HepG2 (cell line): ENCODE measurements at regions not wholly inside any gene's neighbourhood (a gene's known extent, or its start where the extent isn't known, plus 50 kb on each side); places are given as distances from the start of the nearest gene placed in this dataset.
A peak's percentile ranks its signal among the peaks of the same experiment; 100 is the strongest.

Experiments
- KAT2B ChIP-seq: fragments of 150-350 bp; IDR thresholded peaks from 2 replicates; pipeline ENCODE4 v1.6.1; 2014; ENCODE audit warnings: low read depth, low read length, borderline replicate concordance
- KDM5B ChIP-seq: sonication (generic); formaldehyde crosslinking; IDR thresholded peaks from 2 replicates; pipeline ENCODE4 v1.4.0; 2020; ENCODE audit warnings: missing genetic modification reagents, mild to moderate bottlenecking, borderline replicate concordance
- KLF11 ChIP-seq: IDR thresholded peaks from 2 replicates; pipeline ENCODE4 v1.6.1; 2016; ENCODE audit warnings: missing compliant biosample characterization
- KMT2A ChIP-seq: sonication (generic); formaldehyde crosslinking; IDR thresholded peaks from 2 replicates; pipeline ENCODE4 v1.4.0; 2020; ENCODE audit warnings: missing genetic modification reagents
- MXI1 ChIP-seq: IDR thresholded peaks from 3 replicates; pipeline ENCODE4 v1.6.1; 2012; ENCODE audit warnings: low read depth, low read length, inconsistent platforms, borderline replicate concordance
- NR2F6 ChIP-seq, 2 experiments: IDR thresholded peaks; 2 replicates each; pipeline ENCODE4 v1.6.1; 2016; ENCODE audit warnings: antibody characterized with exemption in 1 of 2, mild to moderate bottlenecking in 1 of 2
- PLRG1 ChIP-seq: fragments of 450-650 bp; conservative IDR thresholded peaks from 2 replicates; pipeline ENCODE4 v1.6.1; 2016
- POLR2AphosphoS2 ChIP-seq: IDR thresholded peaks from 2 replicates; pipeline ENCODE4 v1.6.1; 2011; ENCODE audit warnings: low read depth, low read length, improper control_type of control experiment
- RFX1 ChIP-seq: fragments of 450-650 bp; IDR thresholded peaks from 2 replicates; pipeline ENCODE4 v1.6.1; 2017
- SNAPC2 ChIP-seq: sonication (generic); formaldehyde crosslinking; IDR thresholded peaks from 2 replicates; pipeline ENCODE4 v1.8.1; 2022; ENCODE audit warnings: mild to moderate bottlenecking, missing genetic modification reagents
- XRCC5 ChIP-seq: fragments of 200-400 bp; formaldehyde crosslinking; optimal IDR thresholded peaks from 2 replicates; pipeline ENCODE3; 2017; ENCODE audit warnings: mild to moderate bottlenecking, low read length
- ZFP36L1 ChIP-seq: sonication (generic); formaldehyde crosslinking; IDR thresholded peaks from 2 replicates; pipeline ENCODE4 v1.8.0; 2022; ENCODE audit warnings: mild to moderate bottlenecking, missing genetic modification reagents, moderate library complexity
- ZNF121 ChIP-seq: sonication (generic); formaldehyde crosslinking; IDR thresholded peaks from 2 replicates; pipeline ENCODE4 v1.5.0; 2020; ENCODE audit warnings: mild to moderate bottlenecking, missing genetic modification reagents
- ZNF138 ChIP-seq: sonication (generic); formaldehyde crosslinking; IDR thresholded peaks from 2 replicates; pipeline ENCODE4 v1.5.0; 2020; ENCODE audit warnings: mild to moderate bottlenecking, low read depth, missing genetic modification reagents
- ZNF230 ChIP-seq: sonication (generic); formaldehyde crosslinking; IDR thresholded peaks from 2 replicates; pipeline ENCODE4 v1.4.0; 2020; ENCODE audit warnings: mild to moderate bottlenecking, missing genetic modification reagents
- ZNF577 ChIP-seq: sonication (generic); formaldehyde crosslinking; IDR thresholded peaks from 2 replicates; pipeline ENCODE4 v1.4.0; 2020; ENCODE audit warnings: mild to moderate bottlenecking, low read depth, missing genetic modification reagents, borderline replicate concordance
- ZNF605 ChIP-seq: sonication (generic); formaldehyde crosslinking; IDR thresholded peaks from 2 replicates; pipeline ENCODE4 v1.8.0; 2022; ENCODE audit warnings: mild to moderate bottlenecking, missing genetic modification reagents
- ZNF775 ChIP-seq: sonication (generic); formaldehyde crosslinking; IDR thresholded peaks from 2 replicates; pipeline ENCODE4 v1.4.0; 2020; ENCODE audit warnings: missing genetic modification reagents, mild to moderate bottlenecking, moderate library complexity, borderline replicate concordance
- TF ChIP-seq, protein P1 (sequence below): sonication (generic); formaldehyde crosslinking; IDR thresholded peaks from 2 replicates; pipeline ENCODE4 v1.4.0; 2020; ENCODE audit warnings: missing genetic modification reagents, borderline replicate concordance
- TF ChIP-seq, protein P2 (sequence below): sonication (generic); formaldehyde crosslinking; IDR thresholded peaks from 2 replicates; pipeline ENCODE4 v1.4.0; 2020; ENCODE audit warnings: missing genetic modification reagents, mild to moderate bottlenecking, borderline replicate concordance
- TF ChIP-seq, protein P3 (sequence below): sonication (generic); formaldehyde crosslinking; conservative IDR thresholded peaks from 2 replicates; pipeline ENCODE4 v1.8.1; 2023; ENCODE audit warnings: missing genetic modification reagents
- TF ChIP-seq, protein P4 (sequence below): sonication (generic); formaldehyde crosslinking; IDR thresholded peaks from 2 replicates; pipeline ENCODE4 v1.4.0; 2020; ENCODE audit warnings: missing genetic modification reagents

DNA sequence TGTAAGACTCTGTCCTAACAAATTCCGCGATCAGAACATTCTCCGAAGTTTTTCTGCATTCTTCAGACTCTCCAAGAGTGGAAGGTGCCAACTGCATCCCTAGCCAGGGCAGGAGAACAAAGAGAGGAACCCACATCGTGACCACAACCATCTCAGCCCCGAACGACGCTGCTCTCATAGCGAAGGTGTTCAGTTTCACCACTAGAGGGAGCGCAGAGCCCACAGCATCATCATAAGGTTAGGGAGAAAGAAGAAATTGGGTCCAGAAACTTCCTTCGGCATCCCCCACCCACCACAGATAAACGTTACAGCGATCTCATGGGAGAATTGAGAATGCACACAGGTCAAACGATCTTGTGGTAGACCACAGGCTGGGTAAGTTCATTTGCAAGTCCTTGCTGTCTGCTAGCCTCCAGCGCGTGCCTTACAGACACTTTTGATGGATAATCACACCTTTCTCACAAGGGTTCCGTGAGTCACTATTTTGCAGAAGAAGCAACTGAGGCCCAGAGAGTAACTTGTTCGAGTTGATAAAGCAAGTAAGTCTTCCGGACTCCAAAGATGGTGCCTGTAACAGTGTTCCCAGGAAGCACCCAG lies 53.7 kb upstream of the ARL4C start (continued):
- no peak for TF ChIP-seq PLRG1
- TF ChIP-seq KDM5B: no peak
- no peak for TF ChIP-seq ZNF121 (CRISPR knock-in tag)
- no peak for TF ChIP-seq MXI1
- peak; percentile 77; the same call in 1 of the 2 replicates for TF ChIP-seq ZNF605 (CRISPR knock-in tag)
- no peak for TF ChIP-seq RFX1
- TF ChIP-seq KLF11 (CRISPR knock-in tag): peak; percentile 79
- peak; percentile 58 for TF ChIP-seq KMT2A (CRISPR knock-in tag)
- no peak for TF ChIP-seq SNAPC2 (CRISPR knock-in tag)
- TF ChIP-seq ZNF775 (CRISPR knock-in tag): no peak
- TF ChIP-seq XRCC5: no peak
- 0 out of 2 replicates have a peak, but pooled peaks have one; percentile 24 for TF ChIP-seq ZFP36L1 (CRISPR knock-in tag)
- no peak for TF ChIP-seq NR2F6 (IDR thresholded peaks at IDR 0.05)
- 0 out of 2 replicates have a peak, but pooled peaks have one; percentile 33 for TF ChIP-seq NR2F6 (CRISPR knock-in tag; IDR thresholded peaks at IDR 0.05)
- TF ChIP-seq ZNF230 (CRISPR knock-in tag): no peak
- no peak for TF ChIP-seq POLR2AphosphoS2
- TF ChIP-seq KAT2B: no peak
- TF ChIP-seq, protein P1, sequence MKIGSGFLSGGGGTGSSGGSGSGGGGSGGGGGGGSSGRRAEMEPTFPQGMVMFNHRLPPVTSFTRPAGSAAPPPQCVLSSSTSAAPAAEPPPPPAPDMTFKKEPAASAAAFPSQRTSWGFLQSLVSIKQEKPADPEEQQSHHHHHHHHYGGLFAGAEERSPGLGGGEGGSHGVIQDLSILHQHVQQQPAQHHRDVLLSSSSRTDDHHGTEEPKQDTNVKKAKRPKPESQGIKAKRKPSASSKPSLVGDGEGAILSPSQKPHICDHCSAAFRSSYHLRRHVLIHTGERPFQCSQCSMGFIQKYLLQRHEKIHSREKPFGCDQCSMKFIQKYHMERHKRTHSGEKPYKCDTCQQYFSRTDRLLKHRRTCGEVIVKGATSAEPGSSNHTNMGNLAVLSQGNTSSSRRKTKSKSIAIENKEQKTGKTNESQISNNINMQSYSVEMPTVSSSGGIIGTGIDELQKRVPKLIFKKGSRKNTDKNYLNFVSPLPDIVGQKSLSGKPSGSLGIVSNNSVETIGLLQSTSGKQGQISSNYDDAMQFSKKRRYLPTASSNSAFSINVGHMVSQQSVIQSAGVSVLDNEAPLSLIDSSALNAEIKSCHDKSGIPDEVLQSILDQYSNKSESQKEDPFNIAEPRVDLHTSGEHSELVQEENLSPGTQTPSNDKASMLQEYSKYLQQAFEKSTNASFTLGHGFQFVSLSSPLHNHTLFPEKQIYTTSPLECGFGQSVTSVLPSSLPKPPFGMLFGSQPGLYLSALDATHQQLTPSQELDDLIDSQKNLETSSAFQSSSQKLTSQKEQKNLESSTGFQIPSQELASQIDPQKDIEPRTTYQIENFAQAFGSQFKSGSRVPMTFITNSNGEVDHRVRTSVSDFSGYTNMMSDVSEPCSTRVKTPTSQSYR (CRISPR knock-in tag): peak; percentile 44; the same call in 1 of the 2 replicates
- TF ChIP-seq ZNF138 (CRISPR knock-in tag): no peak
- TF ChIP-seq, protein P2, sequence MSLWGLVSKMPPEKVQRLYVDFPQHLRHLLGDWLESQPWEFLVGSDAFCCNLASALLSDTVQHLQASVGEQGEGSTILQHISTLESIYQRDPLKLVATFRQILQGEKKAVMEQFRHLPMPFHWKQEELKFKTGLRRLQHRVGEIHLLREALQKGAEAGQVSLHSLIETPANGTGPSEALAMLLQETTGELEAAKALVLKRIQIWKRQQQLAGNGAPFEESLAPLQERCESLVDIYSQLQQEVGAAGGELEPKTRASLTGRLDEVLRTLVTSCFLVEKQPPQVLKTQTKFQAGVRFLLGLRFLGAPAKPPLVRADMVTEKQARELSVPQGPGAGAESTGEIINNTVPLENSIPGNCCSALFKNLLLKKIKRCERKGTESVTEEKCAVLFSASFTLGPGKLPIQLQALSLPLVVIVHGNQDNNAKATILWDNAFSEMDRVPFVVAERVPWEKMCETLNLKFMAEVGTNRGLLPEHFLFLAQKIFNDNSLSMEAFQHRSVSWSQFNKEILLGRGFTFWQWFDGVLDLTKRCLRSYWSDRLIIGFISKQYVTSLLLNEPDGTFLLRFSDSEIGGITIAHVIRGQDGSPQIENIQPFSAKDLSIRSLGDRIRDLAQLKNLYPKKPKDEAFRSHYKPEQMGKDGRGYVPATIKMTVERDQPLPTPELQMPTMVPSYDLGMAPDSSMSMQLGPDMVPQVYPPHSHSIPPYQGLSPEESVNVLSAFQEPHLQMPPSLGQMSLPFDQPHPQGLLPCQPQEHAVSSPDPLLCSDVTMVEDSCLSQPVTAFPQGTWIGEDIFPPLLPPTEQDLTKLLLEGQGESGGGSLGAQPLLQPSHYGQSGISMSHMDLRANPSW: no peak
- TF ChIP-seq, protein P3, sequence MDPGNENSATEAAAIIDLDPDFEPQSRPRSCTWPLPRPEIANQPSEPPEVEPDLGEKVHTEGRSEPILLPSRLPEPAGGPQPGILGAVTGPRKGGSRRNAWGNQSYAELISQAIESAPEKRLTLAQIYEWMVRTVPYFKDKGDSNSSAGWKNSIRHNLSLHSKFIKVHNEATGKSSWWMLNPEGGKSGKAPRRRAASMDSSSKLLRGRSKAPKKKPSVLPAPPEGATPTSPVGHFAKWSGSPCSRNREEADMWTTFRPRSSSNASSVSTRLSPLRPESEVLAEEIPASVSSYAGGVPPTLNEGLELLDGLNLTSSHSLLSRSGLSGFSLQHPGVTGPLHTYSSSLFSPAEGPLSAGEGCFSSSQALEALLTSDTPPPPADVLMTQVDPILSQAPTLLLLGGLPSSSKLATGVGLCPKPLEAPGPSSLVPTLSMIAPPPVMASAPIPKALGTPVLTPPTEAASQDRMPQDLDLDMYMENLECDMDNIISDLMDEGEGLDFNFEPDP (CRISPR knock-in tag): no peak
- TF ChIP-seq, protein P4, sequence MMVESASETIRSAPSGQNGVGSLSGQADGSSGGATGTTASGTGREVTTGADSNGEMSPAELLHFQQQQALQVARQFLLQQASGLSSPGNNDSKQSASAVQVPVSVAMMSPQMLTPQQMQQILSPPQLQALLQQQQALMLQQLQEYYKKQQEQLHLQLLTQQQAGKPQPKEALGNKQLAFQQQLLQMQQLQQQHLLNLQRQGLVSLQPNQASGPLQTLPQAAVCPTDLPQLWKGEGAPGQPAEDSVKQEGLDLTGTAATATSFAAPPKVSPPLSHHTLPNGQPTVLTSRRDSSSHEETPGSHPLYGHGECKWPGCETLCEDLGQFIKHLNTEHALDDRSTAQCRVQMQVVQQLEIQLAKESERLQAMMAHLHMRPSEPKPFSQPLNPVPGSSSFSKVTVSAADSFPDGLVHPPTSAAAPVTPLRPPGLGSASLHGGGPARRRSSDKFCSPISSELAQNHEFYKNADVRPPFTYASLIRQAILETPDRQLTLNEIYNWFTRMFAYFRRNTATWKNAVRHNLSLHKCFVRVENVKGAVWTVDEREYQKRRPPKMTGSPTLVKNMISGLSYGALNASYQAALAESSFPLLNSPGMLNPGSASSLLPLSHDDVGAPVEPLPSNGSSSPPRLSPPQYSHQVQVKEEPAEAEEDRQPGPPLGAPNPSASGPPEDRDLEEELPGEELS: peak; percentile 21; the same call in 1 of the 2 replicates
- no peak for TF ChIP-seq ZNF577 (CRISPR knock-in tag)
